ENCODE measurements at regions not wholly inside any gene's neighbourhood (a gene's known extent, or its start where the extent isn't known, plus 50 kb on each side); places are given as distances from the start of the nearest gene placed in this dataset.

GRCh38 chr3:22475665-22476240, 724.7 kb upstream of the ZNF385D start:
- no peak for DNase-seq (ENCODE audit: low read depth in 2 of 2)

GRCh38 chr3:22476976-22477375, 726.0 kb upstream of the ZNF385D start:
- no peak for DNase-seq (ENCODE audit: low read depth in 2 of 2)

- DNase-seq (ENCODE audit: low read depth in 2 of 2): no peak
Measured at GRCh38 chr3:22485954-22486353, 717.2 kb upstream of the UBE2E2 start.

GRCh38 chr3:22490747-22491146, 712.4 kb upstream of the UBE2E2 start:
- DNase-seq (ENCODE audit: low read depth in 2 of 2): no peak

- no peak for DNase-seq (ENCODE audit: low read depth in 2 of 2)
Measured at GRCh38 chr3:22491344-22491743, 711.8 kb upstream of the UBE2E2 start.

GRCh38 chr3:22492342-22492741, 710.8 kb upstream of the UBE2E2 start:
- no peak for DNase-seq (ENCODE audit: low read depth in 2 of 2)

- DNase-seq (ENCODE audit: low read depth in 2 of 2): no peak
Measured at GRCh38 chr3:22495241-22495640, 707.9 kb upstream of the UBE2E2 start.

- DNase-seq (ENCODE audit: low read depth in 2 of 2): no peak
Measured at GRCh38 chr3:22495791-22496190, 707.3 kb upstream of the UBE2E2 start.

GRCh38 chr3:22496641-22497040, 706.5 kb upstream of the UBE2E2 start:
- DNase-seq (ENCODE audit: low read depth in 2 of 2): no peak

- DNase-seq (ENCODE audit: low read depth in 2 of 2): no peak
Measured at GRCh38 chr3:22506871-22507270, 696.3 kb upstream of the UBE2E2 start.

- DNase-seq (ENCODE audit: low read depth in 2 of 2): no peak
Measured at GRCh38 chr3:22507709-22508108, 695.4 kb upstream of the UBE2E2 start.

- no peak for DNase-seq (ENCODE audit: low read depth in 2 of 2)
Measured at GRCh38 chr3:22523925-22524324, 679.2 kb upstream of the UBE2E2 start.

- DNase-seq (ENCODE audit: low read depth in 2 of 2): no peak
Measured at GRCh38 chr3:22526266-22526837, 676.8 kb upstream of the UBE2E2 start.

GRCh38 chr3:22536541-22536940, 666.6 kb upstream of the UBE2E2 start:
- no peak for DNase-seq (ENCODE audit: low read depth in 2 of 2)

- no peak for DNase-seq (ENCODE audit: low read depth in 2 of 2)
Measured at GRCh38 chr3:22537560-22537959, 665.6 kb upstream of the UBE2E2 start.

- DNase-seq (ENCODE audit: low read depth in 2 of 2): no peak
Measured at GRCh38 chr3:22542311-22542710, 660.8 kb upstream of the UBE2E2 start.

GRCh38 chr3:22555753-22556435, 647.2 kb upstream of the UBE2E2 start:
- no peak for DNase-seq (ENCODE audit: low read depth in 2 of 2)

- no peak for DNase-seq (ENCODE audit: low read depth in 2 of 2)
Measured at GRCh38 chr3:22565393-22565792, 637.7 kb upstream of the UBE2E2 start.

GRCh38 chr3:22568285-22568684, 634.8 kb upstream of the UBE2E2 start:
- no peak for DNase-seq (ENCODE audit: low read depth in 2 of 2)

GRCh38 chr3:22569570-22569969, 633.6 kb upstream of the UBE2E2 start:
- DNase-seq (ENCODE audit: low read depth in 2 of 2): no peak

- DNase-seq (ENCODE audit: low read depth in 2 of 2): no peak
Measured at GRCh38 chr3:22581007-22581406, 622.1 kb upstream of the UBE2E2 start.

- no peak for DNase-seq (ENCODE audit: low read depth in 2 of 2)
Measured at GRCh38 chr3:22582266-22582665, 620.9 kb upstream of the UBE2E2 start.

GRCh38 chr3:22585504-22585903, 617.6 kb upstream of the UBE2E2 start:
- no peak for DNase-seq (ENCODE audit: low read depth in 2 of 2)

- DNase-seq (ENCODE audit: low read depth in 2 of 2): no peak
Measured at GRCh38 chr3:22585911-22586310, 617.2 kb upstream of the UBE2E2 start.

All from stimulated activated CD4-positive, alpha-beta T cell treated with anti-CD3 and anti-CD28 coated beads, Interleukin-1b, Interleukin-23, amount 100 ng/mL, for 4 hours (primary cell).